ENCODE measurements at regions not wholly inside any gene's neighbourhood (a gene's known extent, or its start where the extent isn't known, plus 50 kb on each side); places are given as distances from the start of the nearest gene placed in this dataset.

- no peak for TF ChIP-seq CTCF (IDR thresholded peaks at IDR 0.05; ENCODE audit: insufficient read depth, low read length)
- TF ChIP-seq POLR2AphosphoS5 (IDR thresholded peaks at IDR 0.05; ENCODE audit: low read depth), result no peak
- TF ChIP-seq GABPA (IDR thresholded peaks at IDR 0.05; ENCODE audit: low read depth), result no peak
- TF ChIP-seq REST (IDR thresholded peaks at IDR 0.05; ENCODE audit: insufficient replicate concordance, low read depth), result no peak
- no peak for TF ChIP-seq SPI1 (IDR thresholded peaks at IDR 0.05; ENCODE audit: borderline replicate concordance, low read depth)
These were observed 222.2 kb upstream of the PRSS16 start for GRCh38 chr6:27025351-27025750.

All from HL-60 (cell line).